GM21619 (cell line): ENCODE measurements at regions not wholly inside any gene's neighbourhood (a gene's known extent, or its start where the extent isn't known, plus 50 kb on each side); places are given as distances from the start of the nearest gene placed in this dataset.

Experiments
- ATAC-seq: cut with Tn5 transposase; IDR thresholded peaks from one replicate; pipeline ENCODE4 v1.9.1; 2021; ENCODE audit not compliant: unreplicated experiment

DNA sequence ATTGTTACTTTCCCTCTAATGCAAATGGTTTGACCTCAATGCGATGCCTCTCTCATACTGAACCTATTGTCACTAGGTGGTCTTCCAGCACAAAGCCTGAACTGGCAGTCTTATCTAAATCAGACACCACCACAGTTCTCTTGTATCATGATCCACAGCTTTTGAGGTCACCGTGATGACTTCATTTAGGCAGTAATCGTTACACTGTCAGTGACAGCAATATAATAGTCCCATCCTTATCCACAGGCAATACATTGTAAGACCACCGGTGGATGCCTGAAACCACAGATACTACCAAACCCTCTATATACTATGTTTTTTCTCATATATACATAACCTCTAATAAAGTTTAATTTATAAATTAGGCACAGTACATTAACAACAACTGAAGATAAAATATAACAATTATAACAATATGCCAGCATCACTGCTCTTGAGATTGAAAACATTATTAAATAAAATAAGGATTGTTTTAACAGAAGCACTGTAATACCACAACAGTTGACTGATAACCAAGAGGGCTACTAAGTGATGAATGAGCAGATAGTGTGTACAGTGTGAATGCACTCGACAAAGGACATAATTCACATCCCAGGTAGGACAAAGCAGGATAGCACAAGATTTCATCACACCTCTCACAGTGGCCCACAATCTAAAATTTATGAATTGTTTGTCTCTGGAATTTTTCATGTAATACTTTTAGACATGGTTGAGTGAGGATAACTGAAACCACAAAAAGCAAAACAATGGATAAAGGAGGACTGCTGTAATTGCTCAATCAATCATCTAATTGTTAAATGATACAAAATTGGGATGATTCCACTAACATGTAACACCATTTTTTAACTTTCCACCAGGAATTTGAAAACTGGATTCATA is 419.4 kb downstream of the CENPC start:
- ATAC-seq, result no peak

DNA sequence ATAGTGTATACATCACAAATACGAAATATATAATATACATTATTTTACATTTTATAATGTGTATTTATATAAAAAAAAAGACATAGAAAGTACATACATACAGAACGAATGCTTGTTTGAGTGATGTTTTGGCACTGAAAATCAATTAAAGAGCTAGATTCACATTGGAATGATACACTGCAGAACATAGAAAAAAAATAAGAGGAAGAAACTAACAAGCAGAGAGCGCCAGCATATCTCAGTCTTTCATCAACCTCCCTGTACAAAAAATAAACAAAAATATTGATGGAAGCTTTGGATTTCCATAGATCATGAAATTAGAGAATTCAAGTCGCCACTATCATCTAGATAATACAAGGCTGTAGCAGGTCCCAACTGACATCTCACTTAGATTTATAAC is 420.6 kb downstream of the CENPC start:
- no peak for ATAC-seq

GRCh38 chr4:67122029-67122428 is 423.3 kb downstream of the CENPC start:
- ATAC-seq, result no peak

DNA sequence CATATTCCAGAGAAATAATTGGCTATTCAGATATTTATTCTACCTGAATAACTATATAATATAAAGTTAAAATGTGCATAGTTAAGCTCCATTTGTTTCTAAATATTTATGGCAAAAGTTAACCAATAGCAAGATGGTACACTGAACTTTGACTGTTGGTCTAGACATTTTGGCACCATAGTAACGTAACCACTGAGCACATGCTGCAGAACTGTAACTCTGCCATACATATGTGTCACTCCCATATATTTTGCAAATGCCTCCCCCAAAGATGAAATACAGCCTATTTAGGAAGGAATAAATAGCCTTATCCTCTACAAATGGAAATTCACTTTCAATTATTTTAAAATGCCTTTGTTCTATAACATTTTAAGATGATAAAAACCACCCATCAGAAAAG is 424.9 kb downstream of the CENPC start:
- no peak for ATAC-seq

- ATAC-seq, result no peak
Observed at GRCh38 chr4:67109276-67109675, 436.0 kb downstream of the CENPC start.

- ATAC-seq, result no peak
Observed at GRCh38 chr4:67106861-67107460, 438.3 kb downstream of the CENPC start.

GRCh38 chr4:67104145-67104544 is 441.2 kb downstream of the CENPC start:
- ATAC-seq, result no peak

GRCh38 chr4:67103001-67103747 is 442.1 kb downstream of the CENPC start:
- ATAC-seq, result no peak

GRCh38 chr4:67101612-67102011 is 443.7 kb downstream of the CENPC start:
- no peak for ATAC-seq

DNA sequence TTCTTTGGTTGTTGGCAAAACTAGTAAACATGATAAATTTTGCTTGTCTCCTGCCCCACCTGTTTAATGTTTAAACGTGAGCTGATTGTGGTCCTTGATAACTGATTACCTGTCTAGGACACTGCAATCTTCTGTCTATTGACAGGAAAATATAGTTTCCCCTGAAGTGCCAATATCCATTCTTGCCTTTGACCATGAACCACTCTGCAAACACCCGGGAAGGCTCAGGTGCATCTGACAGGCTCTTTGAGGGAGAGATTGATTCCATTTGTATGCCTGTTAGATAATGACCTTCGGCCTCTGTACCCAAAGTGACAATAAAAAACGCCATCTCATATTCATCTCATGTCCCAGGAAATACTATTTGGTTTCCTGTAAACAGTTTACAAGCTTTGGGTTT is 453.0 kb downstream of the CENPC start:
- no peak for ATAC-seq

- ATAC-seq, result no peak
Observed at GRCh38 chr4:67091673-67092072, 453.6 kb downstream of the CENPC start.

- ATAC-seq, result peak; percentile 94
Observed at GRCh38 chr4:67087897-67088296, 457.4 kb downstream of the CENPC start.

DNA sequence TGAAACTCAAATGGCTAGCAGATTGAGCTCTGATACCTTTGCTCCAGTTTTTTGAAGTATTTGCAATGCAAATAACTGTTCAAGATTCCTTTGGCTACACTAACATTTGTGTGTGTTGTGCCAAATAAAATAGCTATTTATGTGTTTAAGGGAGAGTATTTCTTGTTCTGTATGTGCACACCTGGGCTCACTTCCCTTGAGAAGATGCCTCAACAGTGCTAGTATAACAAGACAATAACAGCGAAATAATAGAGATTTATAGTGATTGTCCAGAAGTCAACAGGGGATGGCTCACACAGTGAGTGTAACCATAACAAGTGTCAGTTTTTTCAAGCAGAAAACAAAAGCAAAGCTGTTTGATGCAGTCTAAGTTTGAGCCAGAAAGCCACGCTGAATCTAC is 460.5 kb downstream of the CENPC start:
- ATAC-seq, result no peak

GRCh38 chr4:67083496-67083895 is 461.8 kb downstream of the CENPC start:
- no peak for ATAC-seq

DNA sequence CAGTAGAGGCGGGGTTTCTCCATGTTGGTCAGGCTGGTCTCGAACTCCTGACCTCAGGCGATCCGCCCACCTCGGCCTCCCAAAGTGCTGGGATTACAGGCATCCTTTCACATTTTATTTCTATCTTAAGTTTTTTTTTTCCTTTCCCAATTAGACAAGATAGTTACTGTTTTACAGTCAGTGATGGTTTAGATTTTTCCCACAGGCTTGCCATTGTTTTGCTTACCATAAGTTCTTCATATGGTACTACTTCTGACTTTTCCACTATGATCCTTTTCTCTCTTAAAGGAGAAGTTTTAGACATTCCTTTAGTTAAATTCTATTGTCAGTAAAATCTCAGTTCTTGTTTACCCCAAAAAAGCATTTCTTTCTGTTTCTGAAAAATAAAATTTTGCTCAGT is 462.6 kb downstream of the CENPC start:
- ATAC-seq, result no peak

DNA sequence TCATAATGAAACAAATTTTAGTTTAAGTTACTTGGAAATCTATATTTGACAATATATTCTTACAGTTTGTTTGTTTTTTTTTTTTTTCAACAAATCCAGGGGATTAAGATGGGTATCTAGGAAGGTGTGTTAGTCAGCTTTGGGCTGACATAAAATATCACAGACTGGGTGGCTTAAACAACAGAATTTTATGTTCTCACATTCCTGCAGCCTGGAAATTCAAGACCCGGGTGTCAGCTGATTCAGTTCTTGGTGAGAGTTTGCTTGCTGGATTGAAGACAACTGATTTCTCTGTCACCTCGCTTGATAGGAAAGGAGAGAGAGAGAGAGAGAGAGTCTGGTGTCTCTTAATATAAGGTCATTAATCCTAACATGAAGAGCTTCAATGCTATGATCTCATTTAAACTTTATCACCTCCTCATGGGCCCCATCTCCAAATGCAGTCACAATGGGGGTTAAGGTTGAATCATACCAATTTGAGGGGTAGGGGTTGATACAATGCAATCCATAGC is 465.2 kb downstream of the CENPC start:
- ATAC-seq, result no peak

DNA sequence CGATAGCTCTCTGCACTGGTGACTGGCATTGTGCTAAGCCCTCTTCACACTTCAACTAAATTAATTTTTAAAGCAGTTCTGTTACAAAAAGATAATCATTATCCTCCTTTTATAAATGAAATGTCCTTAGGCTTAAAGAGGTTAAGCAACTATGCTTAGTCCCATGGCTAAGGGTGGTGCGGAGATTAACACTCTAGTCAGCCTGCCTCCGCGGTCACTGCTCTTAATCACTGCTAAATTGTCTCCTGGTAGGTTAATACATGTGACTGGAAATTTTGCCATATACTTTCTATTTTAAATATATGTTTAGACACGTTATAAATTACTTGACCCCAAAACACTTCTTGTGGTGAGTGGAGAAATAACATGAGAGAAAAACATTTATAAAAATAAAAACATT is 473.7 kb downstream of the CENPC start:
- ATAC-seq, result no peak

GRCh38 chr4:67055319-67055718 is 490.0 kb downstream of the CENPC start:
- ATAC-seq, result no peak

DNA sequence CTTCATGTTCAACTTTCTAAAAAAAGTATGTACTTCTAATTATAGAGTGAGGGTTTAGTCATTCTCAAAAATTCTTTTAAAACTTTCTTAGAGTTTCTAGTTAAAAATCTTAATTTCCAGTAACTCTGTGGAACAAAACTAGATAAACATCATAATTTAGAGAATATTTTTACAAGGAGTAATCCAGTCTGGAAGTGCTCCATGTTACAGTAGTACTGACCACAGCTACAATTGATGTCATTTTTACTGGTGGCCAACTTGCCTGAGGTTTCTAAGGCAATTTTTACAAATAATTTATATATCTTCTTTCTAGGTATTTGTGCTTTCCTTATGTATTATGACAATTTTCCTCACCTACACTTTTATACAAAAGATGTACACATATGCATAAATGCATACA is 490.4 kb downstream of the CENPC start:
- no peak for ATAC-seq

DNA sequence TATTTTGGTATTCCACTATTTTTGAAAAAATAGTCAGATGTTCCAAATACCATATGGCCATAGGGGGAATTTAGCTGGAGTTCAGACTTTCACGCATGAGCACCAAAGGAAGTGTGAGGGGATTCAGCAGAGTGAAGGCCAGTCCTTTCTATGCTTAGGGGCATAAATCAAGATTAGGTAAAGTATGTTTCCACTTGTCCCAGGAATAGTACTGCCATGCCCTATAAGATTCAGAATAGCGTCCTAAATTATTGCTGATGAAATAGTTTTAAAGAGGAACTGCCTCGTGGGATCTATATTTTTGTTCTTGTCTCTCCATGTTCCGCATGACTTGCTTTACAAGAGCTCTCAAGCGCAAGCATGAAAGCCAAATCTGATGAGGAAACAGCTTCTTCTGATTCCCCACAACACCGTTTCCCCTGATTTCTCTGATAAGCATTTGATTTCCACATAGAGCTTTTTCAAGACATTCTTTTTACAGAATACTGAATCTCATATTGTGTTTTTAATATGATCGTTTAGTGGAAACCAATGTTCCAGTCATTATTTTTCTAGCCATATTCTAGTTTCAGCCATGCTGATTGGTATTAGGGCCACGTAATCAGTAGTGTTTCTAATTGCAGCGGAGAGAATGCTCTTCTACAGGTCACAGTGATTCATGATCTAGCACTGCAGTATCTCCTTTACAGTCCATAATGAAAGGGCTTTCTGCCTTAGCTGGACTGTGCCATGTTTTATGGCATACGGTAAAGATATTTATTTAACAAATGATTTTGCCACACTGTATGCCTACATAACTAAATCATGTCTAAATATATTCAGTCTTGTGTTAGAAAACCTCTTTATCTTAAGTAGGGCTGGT is 492.3 kb downstream of the CENPC start:
- no peak for ATAC-seq
